ENCODE measurements at regions not wholly inside any gene's neighbourhood (a gene's known extent, or its start where the extent isn't known, plus 50 kb on each side); places are given as distances from the start of the nearest gene placed in this dataset.

GRCh38 chrX:140848800-140849199 is 139.2 kb downstream of the LINC00632 start:
- H3K36me3 Mint-ChIP-seq, result no peaks in the 10 kb centered on the region
- H3K4me1 Mint-ChIP-seq, result no peaks in the 10 kb centered on the region
- no peak for DNase-seq
- H3K4me3 Mint-ChIP-seq, result no peak overlapping the region
- H3K9me3 Mint-ChIP-seq, result no peaks in the 10 kb centered on the region
- H3K27me3 Mint-ChIP-seq, result no peaks in the 10 kb centered on the region
- no peak for ATAC-seq (replicated peaks)
- no peak overlapping the region for H3K27ac Mint-ChIP-seq

GRCh38 chrX:140860718-140861117 is 141.7 kb upstream of the SPANXB1 start:
- H3K4me3 Mint-ChIP-seq, result no peak overlapping the region
- no peaks in the 10 kb centered on the region for H3K9me3 Mint-ChIP-seq
- peaks cover 0 to 5% of the 10 kb centered on the region in 2 donors for H3K27me3 Mint-ChIP-seq
- no peaks in the 10 kb centered on the region for H3K4me1 Mint-ChIP-seq
- no peak overlapping the region for H3K27ac Mint-ChIP-seq
- no peak for ATAC-seq (replicated peaks)
- H3K36me3 Mint-ChIP-seq, result no peaks in the 10 kb centered on the region
- DNase-seq, result no peak

- ATAC-seq (replicated peaks) (no peak), DNase-seq (no peak)
- Mint-ChIP-seq H3K4me1 (no peaks in the 10 kb centered on the region), H3K4me3 (no peak overlapping the region), H3K27ac (no peak overlapping the region), H3K9me3 (no peaks in the 10 kb centered on the region), H3K27me3 (peaks cover 0 to 5% of the 10 kb centered on the region in 2 donors), H3K36me3 (no peaks in the 10 kb centered on the region)
Observed at GRCh38 chrX:140866446-140866845, 135.9 kb upstream of the SPANXB1 start.

- ATAC-seq (replicated peaks), result no peak
- Mint-ChIP-seq H3K27ac (no peak overlapping the region), H3K36me3 (no peaks in the 10 kb centered on the region), H3K9me3 (no peaks in the 10 kb centered on the region), H3K4me1 (peaks cover 2 to 9% of the 10 kb centered on the region in 2 donors), H3K27me3 (no peaks in the 10 kb centered on the region), H3K4me3 (no peak overlapping the region)
- no peak for DNase-seq
Observed at GRCh38 chrX:140912606-140913005, 89.8 kb upstream of the SPANXB1 start.

- no peak overlapping the region for H3K4me3 Mint-ChIP-seq
- H3K36me3 Mint-ChIP-seq, result no peaks in the 10 kb centered on the region
- H3K27ac Mint-ChIP-seq, result no peak overlapping the region
Observed at GRCh38 chrX:140913802-140914501, 88.4 kb upstream of the SPANXB1 start.

GRCh38 chrX:140916872-140917271 is 85.5 kb upstream of the SPANXB1 start:
- Mint-ChIP-seq H3K36me3 (no peaks in the 10 kb centered on the region), H3K27ac (no peak overlapping the region), H3K27me3 (no peaks in the 10 kb centered on the region), H3K4me1 (peaks cover 7 to 17% of the 10 kb centered on the region in 2 donors), H3K4me3 (no peak overlapping the region), H3K9me3 (no peaks in the 10 kb centered on the region)
- ATAC-seq (replicated peaks) (peak in 1 of 2 donors; percentile 18), DNase-seq (no peak)

More at GRCh38 chrX:140913802-140914501, 88.4 kb upstream of the SPANXB1 start:
- DNase-seq (no peak), ATAC-seq (replicated peaks) (no peak)
- Mint-ChIP-seq H3K27me3 (no peaks in the 10 kb centered on the region), H3K9me3 (no peaks in the 10 kb centered on the region), H3K4me1 (peaks cover 7 to 17% of the 10 kb centered on the region in 2 donors)

GRCh38 chrX:140917354-140918115 is 84.9 kb upstream of the SPANXB1 start:
- no peaks in the 10 kb centered on the region for H3K9me3 Mint-ChIP-seq
- H3K4me1 Mint-ChIP-seq, result peaks cover 7 to 17% of the 10 kb centered on the region in 2 donors
- no peaks in the 10 kb centered on the region for H3K36me3 Mint-ChIP-seq
- DNase-seq (no peak), ATAC-seq (replicated peaks) (peak; percentile 70 to 74)
- H3K4me3 Mint-ChIP-seq, result peak overlapping the region; percentile 8 to 33
- no peaks in the 10 kb centered on the region for H3K27me3 Mint-ChIP-seq
- H3K27ac Mint-ChIP-seq, result peak overlapping the region; percentile 82

- ATAC-seq (replicated peaks) (peak; percentile 81 to 86), DNase-seq (peak; percentile 51)
- Mint-ChIP-seq H3K27ac (peak overlapping the region; percentile 82), H3K4me3 (peak overlapping the region in 1 of 2 donors; percentile 33), H3K36me3 (no peaks in the 10 kb centered on the region), H3K27me3 (no peaks in the 10 kb centered on the region), H3K4me1 (peaks cover 7 to 17% of the 10 kb centered on the region in 2 donors), H3K9me3 (no peaks in the 10 kb centered on the region)
Observed at GRCh38 chrX:140918398-140919038, 83.9 kb upstream of the SPANXB1 start.

- Mint-ChIP-seq H3K36me3 (no peaks in the 10 kb centered on the region), H3K4me1 (peaks cover 7 to 17% of the 10 kb centered on the region in 2 donors), H3K27me3 (no peaks in the 10 kb centered on the region), H3K9me3 (no peaks in the 10 kb centered on the region), H3K4me3 (no peak overlapping the region), H3K27ac (no peak overlapping the region)
- ATAC-seq (replicated peaks), result no peak
- DNase-seq, result no peak
Observed at GRCh38 chrX:140920416-140920815, 82.0 kb upstream of the SPANXB1 start.

- no peaks in the 10 kb centered on the region for H3K9me3 Mint-ChIP-seq
- no peak for DNase-seq
- ATAC-seq (replicated peaks), result no peak
- no peaks in the 10 kb centered on the region for H3K36me3 Mint-ChIP-seq
- no peak overlapping the region for H3K4me3 Mint-ChIP-seq
- H3K27ac Mint-ChIP-seq, result no peak overlapping the region
- peaks cover under 1 to 2% of the 10 kb centered on the region in 2 donors for H3K4me1 Mint-ChIP-seq
- no peaks in the 10 kb centered on the region for H3K27me3 Mint-ChIP-seq
Observed at GRCh38 chrX:140923118-140923517, 79.3 kb upstream of the SPANXB1 start.

- no peaks in the 10 kb centered on the region for H3K36me3 Mint-ChIP-seq
- ATAC-seq (replicated peaks) (no peak), DNase-seq (no peak)
- no peak overlapping the region for H3K27ac Mint-ChIP-seq
- no peaks in the 10 kb centered on the region for H3K9me3 Mint-ChIP-seq
- no peaks in the 10 kb centered on the region for H3K27me3 Mint-ChIP-seq
- peaks cover 2 to 8% of the 10 kb centered on the region in 2 donors for H3K4me1 Mint-ChIP-seq
- H3K4me3 Mint-ChIP-seq, result no peak overlapping the region
Observed at GRCh38 chrX:140928739-140929138, 73.7 kb upstream of the SPANXB1 start.

- Mint-ChIP-seq H3K4me1 (peaks cover 7 to 17% of the 10 kb centered on the region in 2 donors), H3K4me3 (no peak overlapping the region), H3K36me3 (no peaks in the 10 kb centered on the region), H3K27ac (no peak overlapping the region), H3K27me3 (peaks cover 0 to 3% of the 10 kb centered on the region in 2 donors), H3K9me3 (no peaks in the 10 kb centered on the region)
- DNase-seq, result no peak
- no peak for ATAC-seq (replicated peaks)
Observed at GRCh38 chrX:140933016-140933415, 69.4 kb upstream of the SPANXB1 start.

GRCh38 chrX:140933874-140934655 is 68.3 kb upstream of the SPANXB1 start:
- no peaks in the 10 kb centered on the region for H3K9me3 Mint-ChIP-seq
- no peaks in the 10 kb centered on the region for H3K36me3 Mint-ChIP-seq
- peaks cover 0 to 3% of the 10 kb centered on the region in 2 donors for H3K27me3 Mint-ChIP-seq
- no peak overlapping the region for H3K4me3 Mint-ChIP-seq
- DNase-seq, result no peak
- H3K4me1 Mint-ChIP-seq, result peaks cover 7 to 17% of the 10 kb centered on the region in 2 donors
- ATAC-seq (replicated peaks), result peak; percentile 50 to 57
- H3K27ac Mint-ChIP-seq, result no peak overlapping the region

GRCh38 chrX:140943513-140943912 is 58.9 kb upstream of the SPANXB1 start:
- no peaks in the 10 kb centered on the region for H3K36me3 Mint-ChIP-seq

More at GRCh38 chrX:140943513-140943912, 58.9 kb upstream of the SPANXB1 start:
- Mint-ChIP-seq H3K27ac (no peak overlapping the region), H3K4me1 (no peaks in the 10 kb centered on the region), H3K4me3 (no peak overlapping the region), H3K27me3 (peaks cover 0 to 3% of the 10 kb centered on the region in 2 donors), H3K9me3 (no peaks in the 10 kb centered on the region)
- ATAC-seq (replicated peaks) (no peak), DNase-seq (no peak)
